Pons (tissue), 1 donor: ENCODE measurements at regions not wholly inside any gene's neighbourhood (a gene's known extent, or its start where the extent isn't known, plus 50 kb on each side); places are given as distances from the start of the nearest gene placed in this dataset.
"Not testable (repeated sequence)": the region's sequence is repeated elsewhere in the genome, so short reads cannot be mapped to it uniquely, and the experiment has no call there.

Source experiments
- DNase-seq: peaks from one replicate; pipeline ENCODE4 v3.0.0-alpha.2; 2016; ENCODE audit warnings: low spot score

DNA sequence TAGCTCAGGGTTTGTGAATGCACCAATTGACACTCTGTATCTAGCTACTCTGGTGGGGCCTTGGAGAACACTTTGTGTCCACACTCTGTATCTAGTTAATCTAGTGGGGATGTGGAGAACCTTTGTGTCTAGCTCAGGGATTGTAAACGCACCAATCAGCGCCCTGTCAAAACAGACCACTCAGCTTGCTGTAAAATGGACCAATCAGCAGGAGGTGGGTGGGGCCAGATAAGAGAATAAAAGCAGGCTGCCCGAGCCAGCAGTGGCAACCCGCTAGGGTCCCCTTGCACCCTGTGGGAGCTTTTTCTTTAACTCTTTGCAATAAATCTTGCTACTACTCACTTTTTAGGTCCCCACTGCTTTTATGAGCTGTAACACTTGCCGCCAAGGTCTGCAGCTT lies 115.6 kb upstream of the MBNL1 start:
- not testable (repeated sequence) for DNase-seq

DNA sequence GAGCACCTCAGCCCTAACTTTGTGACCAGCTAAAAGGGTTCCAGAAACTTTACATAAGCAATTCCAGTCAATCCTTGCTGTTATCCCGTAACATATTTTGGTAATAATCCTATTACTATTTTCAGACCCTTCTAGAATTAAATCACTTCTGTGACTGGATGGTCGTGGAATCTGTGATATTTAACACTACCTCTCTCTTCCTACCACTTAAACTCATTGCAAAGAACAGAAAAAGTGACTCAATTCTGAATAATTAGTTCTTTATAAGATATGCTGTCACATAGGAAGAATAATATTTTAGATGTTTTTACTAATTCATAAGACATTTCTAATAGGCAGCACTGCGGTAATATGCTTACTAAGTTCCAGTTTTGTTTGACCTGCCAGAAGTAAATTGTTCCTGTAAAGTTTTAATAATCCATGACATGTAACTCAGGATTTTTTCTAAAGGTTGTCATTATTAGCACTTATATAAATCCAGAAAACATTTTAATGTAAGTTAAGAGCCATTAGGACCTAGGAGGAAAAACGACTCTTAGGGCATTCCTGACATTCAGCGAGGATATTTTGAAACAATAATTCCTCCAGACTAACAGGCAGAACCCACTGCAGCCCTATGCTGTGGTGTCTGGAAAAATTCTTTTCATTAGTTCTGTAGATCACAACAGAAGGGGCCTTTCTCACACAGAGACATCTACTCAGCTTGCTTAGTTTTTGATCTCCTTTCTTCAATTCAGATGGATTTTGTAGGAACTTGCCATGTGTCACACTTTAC lies 113.3 kb upstream of the MBNL1 start:
- no peak for DNase-seq

DNA sequence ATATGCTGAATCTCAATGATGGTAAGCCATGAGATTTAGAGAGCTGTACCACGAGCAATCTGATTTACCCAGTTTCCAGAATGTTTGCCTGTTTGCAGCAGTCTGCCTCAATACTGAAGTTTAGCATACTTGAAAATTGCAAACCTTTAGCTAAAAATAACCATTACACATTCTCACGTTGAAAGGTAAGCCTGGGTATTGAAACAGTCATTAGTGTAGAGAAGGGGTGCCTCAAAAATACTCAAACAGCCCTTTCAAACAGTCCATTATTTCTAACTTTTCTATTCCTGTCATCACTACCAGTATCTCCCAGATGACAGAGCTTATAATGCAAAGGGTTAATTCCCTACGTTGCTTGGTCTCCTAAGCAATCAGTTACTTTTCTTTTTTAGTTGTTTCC lies 111.8 kb upstream of the MBNL1 start:
- DNase-seq: no peak

- no peak for DNase-seq
These were observed 111.4 kb upstream of the MBNL1 start for GRCh38 chr3:152157337-152157736.

DNA sequence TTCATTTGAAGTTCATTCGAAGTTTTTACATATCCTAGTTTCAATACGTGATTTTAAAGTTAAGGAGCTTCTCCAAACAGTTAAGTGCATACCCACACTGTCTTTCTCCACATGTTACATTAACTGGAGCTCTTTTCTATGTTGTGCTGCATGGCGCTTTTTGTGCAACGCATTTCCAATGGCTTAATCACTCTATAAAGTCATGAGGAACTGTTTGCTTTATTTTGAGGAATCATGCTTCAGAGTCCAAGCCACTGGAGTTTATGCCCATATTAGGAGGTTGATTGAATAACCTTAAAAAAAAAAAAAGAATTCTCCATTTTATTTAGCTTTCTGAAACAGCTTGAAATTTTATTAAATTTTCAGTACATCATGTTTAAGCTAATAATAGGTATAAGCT lies 109.4 kb upstream of the MBNL1 start:
- DNase-seq: no peak

DNA sequence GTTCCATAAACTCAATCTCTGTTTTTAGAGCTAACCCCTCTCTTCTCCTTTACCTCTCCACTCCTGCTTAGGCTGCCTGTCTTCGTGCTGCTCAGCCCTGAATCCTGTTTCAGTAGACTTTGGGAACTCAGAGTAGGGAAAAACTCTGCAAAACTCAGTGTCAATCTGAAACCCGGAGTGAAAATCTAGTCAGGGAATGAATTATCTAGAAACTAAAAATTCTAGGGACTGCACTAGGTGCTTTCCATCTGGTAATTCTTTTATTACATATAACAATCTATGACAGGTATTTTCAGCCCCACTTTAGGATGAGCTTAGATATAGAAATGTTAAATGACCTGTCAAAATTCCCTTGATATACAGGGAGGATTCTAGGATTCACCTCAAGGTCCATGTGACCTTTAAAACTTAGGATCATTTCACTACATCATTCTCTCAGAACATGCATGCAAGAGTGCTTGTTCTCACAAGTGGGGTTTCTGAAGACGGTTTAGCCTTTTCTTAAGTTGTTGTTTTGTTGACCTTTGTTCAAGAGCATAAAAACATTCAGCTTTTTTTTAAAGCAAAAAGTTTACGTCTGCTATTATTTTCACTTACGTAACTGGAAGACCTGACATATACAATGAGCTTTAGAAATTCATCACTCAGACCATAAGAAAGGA lies 108.2 kb upstream of the MBNL1 start:
- DNase-seq: no peak

DNA sequence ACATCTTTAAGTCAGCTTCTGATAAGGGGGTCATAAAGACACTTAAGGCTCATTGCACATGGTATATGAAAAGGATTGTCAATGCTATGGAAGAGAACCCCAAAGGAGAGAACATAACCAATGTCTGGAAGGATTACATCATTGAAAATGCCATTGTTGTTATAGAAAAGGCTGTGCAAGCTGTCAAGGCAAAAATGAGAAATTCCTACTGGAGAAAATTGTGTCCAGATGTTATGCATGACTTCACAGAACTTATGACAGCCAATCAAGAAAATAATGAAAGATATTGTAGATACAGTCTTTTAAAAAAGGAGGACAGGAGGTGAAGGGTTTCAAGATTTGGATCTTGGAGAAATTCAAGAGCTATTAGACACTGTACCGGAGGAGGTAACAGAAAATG lies 96.3 kb upstream of the MBNL1 start:
- no peak for DNase-seq

DNA sequence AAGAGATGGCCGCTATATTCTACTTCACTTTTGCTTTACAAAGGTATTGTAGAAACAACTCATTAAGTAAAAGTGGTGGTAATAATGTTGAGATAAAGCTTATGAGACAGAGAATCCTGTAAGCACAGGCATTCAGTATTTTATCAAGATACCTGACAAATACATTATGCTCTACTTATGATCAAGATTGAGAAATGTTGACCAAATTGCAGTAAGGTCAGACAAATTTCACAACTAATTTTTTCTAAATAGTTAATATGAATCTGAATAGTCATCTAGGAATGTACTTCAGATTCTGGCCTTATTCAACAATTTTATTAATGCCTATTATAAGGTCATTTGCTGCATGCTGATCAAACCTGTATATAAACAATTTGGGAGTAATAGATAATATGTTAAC lies 95.1 kb upstream of the MBNL1 start:
- no peak for DNase-seq

DNA sequence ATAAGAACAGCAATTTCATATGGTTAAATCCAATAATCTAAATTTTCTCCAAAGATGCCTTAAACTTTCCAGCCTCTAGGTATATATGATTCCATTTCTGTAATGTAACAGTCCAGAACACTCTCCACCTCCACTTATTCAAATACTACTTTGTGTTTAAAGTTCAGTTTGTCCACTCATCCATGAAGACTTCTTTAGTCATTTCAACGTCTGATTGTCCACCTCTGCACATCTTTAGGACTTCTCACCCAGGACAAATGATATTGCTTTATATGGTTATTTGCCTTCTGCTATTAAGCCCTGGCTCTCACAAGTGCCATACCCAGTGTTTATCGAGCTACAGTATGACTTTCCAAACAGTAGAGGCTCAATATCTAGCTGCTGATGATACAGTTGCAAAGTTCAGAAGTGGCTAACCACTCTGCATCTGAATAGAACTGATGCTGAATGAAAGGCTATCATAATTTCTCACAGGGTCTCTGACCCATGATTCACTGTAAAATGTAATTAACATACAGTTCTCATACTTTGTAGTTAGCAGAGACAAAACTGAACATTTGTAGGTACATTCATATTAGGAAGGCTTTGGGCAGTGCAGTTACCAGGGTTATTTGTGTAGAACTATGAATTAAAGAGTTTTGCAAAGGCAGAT lies 93.7 kb upstream of the MBNL1 start:
- no peak for DNase-seq

DNA sequence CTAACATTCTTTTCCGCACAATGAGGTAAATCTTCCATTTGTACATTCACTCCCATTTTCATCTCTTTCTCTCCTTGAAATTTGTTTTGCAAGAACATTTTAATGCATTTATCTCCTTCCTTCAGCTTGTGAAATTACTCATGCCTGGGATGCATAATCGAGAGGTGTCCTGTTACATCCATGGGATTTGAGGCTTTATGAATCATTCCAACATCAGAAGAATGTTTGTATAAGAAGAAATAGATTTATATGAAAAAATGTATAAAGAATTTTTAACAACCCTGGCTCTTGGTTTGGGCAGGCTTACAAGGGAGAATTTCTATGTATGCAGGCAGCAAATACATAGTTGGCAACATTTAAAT lies 93.2 kb upstream of the MBNL1 start:
- DNase-seq: no peak

- DNase-seq: no peak
These were observed 92.5 kb upstream of the MBNL1 start for GRCh38 chr3:152176241-152176640.

- DNase-seq: no peak
These were observed 91.7 kb upstream of the MBNL1 start for GRCh38 chr3:152176998-152177397.

- no peak for DNase-seq
These were observed 91.0 kb upstream of the MBNL1 start for GRCh38 chr3:152177757-152178156.

DNA sequence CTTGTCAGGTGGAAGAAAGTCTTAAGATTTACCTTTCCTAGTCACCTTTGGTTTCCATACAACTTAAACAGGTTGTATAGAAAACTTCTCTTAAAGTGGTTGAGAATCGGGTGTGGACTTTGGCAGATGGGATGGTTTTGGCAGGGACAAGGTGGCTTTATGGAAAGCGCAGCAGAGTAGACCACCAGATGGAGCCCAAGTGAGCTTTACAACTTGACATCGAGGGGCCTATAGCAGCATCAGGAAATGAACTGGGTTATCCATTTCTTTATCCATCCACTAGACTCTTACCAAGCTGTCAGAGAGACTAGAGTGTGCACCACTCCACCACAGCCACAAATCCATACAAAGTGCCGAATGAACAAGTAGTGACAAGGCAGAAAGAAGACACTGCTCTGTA lies 85.3 kb upstream of the MBNL1 start:
- DNase-seq: peak; percentile 69

DNA sequence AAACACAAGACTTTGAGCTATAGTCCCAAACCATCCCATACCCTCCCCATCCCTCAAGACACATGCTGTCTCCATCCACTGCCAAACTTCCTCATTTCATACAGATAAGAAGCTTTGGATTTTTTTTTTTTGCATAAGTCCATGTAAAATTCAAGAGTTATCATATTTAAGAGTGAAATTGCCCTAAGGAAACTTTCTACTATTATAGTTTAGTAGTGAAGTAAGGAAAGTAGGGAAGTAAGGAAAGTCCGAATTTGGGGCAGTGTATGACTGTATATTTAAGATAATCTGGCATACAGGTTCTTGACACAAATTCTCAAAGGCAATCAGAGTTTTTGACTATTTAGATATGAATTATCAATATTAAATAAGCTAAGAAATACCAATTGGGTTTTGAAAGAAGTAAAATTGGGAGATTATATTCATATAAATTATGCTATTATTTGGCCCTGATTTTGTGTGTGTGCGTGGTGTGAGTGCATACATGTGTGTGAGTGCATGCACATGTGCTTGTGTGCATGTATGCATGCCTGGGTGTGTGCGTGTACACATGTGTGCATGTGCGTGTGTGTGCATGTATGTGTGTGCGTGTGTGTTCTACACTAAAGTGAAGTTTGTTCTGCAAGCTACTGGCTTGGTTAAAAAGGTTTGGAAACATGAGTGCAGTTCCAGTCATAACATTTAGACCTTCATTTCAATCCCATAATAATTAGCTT lies 83.6 kb upstream of the MBNL1 start:
- no peak for DNase-seq

GRCh38 chr3:152185891-152186630 lies 82.7 kb upstream of the MBNL1 start:
- DNase-seq: no peak

DNA sequence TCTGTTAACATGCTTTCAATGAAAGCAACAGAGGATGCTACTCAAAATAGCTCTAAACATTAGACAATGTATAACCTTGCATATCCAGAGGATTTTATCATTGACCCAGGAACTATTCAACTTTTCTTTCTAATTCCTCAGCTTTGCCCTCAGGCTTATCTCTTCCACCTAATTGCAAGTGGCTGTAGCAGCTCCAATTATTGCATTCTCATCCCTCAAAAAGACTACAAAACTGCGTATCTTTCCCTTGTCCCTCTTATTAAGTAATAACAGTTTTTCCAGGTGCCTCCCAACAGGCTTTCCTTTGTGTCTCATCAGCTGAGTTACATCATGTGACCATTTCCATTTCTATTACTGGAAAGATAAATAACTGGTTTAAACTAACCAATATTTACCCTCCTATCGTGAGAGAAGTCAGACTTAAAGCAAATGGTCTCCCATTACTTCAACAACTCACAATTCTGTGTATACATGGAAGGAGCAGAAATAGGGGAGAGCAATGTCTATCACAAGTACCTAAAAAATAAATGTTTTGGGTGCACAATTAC lies 78.0 kb upstream of the MBNL1 start:
- no peak for DNase-seq

DNA sequence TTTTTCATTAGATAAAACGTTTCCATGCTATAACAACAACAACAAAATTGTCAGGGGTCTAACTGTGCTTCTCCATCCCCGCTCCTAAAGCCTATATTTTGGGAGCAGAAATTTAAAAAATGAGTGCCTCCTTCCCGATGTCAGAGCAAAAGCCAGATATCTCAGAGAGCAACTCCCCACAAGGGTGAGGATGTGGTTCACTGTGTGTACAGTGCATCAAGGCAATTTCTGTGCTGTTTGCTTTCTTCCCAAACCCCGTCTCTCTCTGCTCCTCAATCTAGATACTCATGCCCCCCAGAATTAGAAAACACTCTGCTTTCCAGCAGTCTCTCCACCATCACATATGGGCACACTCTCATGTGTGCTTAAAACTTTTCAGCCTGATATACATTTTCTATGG lies 76.7 kb upstream of the MBNL1 start:
- no peak for DNase-seq

DNA sequence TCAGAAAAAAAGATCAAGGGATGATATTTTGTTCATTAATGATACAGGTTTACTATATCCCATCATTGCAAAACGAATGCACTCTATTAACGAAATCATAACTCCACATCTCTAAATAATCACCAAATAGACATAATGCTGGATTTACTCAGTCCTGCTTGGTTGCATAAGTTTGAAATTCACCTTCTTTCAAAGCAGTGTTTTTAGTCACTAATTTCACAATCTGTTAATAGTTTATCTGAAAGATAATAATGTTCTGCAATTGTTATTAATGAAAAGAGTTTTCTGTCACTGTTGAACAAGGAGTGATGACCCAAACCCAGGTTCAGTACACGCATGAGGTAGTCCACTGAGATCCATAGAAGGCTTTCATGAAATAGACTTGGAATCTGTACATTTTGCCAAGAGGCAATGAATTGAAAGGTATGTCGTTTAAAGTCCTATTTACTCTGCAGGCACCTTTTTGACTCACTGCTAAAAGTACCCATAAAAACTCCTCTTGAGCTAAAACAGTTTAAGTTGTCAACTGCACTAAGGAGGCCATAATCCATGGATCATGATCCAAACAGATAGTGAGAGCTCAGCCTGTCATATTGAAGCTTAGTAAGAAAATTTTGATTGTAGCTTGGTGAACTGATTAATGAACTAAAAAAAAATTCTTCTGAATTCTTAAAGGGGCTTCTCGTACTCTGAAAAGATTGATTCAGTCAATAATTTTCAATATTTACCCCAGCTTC lies 75.6 kb upstream of the MBNL1 start:
- no peak for DNase-seq

- DNase-seq: no peak
These were observed 75.0 kb upstream of the MBNL1 start for GRCh38 chr3:152193673-152194267.

- no peak for DNase-seq
These were observed 73.5 kb upstream of the MBNL1 start for GRCh38 chr3:152195206-152195605.
